ENCODE measurements at regions not wholly inside any gene's neighbourhood (a gene's known extent, or its start where the extent isn't known, plus 50 kb on each side); places are given as distances from the start of the nearest gene placed in this dataset.

DNA sequence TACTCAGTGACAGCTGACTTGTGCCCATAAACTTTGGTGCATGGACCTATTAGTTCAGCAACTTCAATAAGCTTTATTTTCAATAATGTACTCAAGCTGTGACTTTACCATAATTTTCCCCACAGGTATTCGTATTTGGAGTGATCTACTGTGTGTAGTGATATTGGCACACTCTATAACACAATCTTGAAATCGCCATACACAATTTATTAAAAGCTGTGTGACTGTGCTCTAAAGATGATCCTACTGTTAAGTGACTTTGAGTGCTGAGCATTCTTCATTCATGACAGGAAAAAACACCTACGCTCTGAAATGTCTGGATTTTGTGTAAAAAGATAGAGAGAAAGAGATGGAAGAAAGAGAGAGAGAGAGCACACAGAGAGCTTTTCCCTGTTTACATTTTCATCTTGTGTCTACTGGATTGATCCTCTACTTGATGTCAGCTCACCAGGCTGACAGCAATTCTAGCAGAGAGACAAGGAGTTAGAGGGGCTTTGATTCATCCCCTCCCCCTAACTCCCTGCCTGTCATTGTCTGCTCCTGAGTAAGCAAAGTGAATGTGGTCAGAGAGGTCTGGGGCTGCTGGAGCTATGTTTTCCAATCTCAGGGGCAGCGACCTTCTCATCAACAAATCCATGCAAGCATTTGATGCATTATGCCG is 538.7 kb upstream of the POU3F2 start:
- no peaks in the 10 kb centered on the region for H3K4me1 ChIP-seq (ENCODE audit: low read depth)
- ATAC-seq, result no peak
- H3K9me3 ChIP-seq, result no peaks in the 10 kb centered on the region
- TF ChIP-seq, protein P1, sequence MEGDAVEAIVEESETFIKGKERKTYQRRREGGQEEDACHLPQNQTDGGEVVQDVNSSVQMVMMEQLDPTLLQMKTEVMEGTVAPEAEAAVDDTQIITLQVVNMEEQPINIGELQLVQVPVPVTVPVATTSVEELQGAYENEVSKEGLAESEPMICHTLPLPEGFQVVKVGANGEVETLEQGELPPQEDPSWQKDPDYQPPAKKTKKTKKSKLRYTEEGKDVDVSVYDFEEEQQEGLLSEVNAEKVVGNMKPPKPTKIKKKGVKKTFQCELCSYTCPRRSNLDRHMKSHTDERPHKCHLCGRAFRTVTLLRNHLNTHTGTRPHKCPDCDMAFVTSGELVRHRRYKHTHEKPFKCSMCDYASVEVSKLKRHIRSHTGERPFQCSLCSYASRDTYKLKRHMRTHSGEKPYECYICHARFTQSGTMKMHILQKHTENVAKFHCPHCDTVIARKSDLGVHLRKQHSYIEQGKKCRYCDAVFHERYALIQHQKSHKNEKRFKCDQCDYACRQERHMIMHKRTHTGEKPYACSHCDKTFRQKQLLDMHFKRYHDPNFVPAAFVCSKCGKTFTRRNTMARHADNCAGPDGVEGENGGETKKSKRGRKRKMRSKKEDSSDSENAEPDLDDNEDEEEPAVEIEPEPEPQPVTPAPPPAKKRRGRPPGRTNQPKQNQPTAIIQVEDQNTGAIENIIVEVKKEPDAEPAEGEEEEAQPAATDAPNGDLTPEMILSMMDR (IDR thresholded peaks at IDR 0.05), result no peak
- no peak for DNase-seq
- H3K4me3 ChIP-seq, result no peak overlapping the region
- intact Hi-C loops (cut with DNase I, micrococcal nuclease), result no loop called here
- no peaks in the 10 kb centered on the region for H3K36me3 ChIP-seq (ENCODE audit: low read depth)

- TF ChIP-seq, protein P1 (IDR thresholded peaks at IDR 0.05), result no peak
- ATAC-seq, result no peak
- Histone ChIP-seq H3K4me1 (ENCODE audit: low read depth) (no peaks in the 10 kb centered on the region), H3K9me3 (no peaks in the 10 kb centered on the region), H3K4me3 (no peak overlapping the region), H3K36me3 (ENCODE audit: low read depth) (no peaks in the 10 kb centered on the region)
- DNase-seq, result no peak
- intact Hi-C loops (cut with DNase I, micrococcal nuclease), result no loop called here
Measured at GRCh38 chr6:98308564-98308963, 525.8 kb upstream of the POU3F2 start.

DNA sequence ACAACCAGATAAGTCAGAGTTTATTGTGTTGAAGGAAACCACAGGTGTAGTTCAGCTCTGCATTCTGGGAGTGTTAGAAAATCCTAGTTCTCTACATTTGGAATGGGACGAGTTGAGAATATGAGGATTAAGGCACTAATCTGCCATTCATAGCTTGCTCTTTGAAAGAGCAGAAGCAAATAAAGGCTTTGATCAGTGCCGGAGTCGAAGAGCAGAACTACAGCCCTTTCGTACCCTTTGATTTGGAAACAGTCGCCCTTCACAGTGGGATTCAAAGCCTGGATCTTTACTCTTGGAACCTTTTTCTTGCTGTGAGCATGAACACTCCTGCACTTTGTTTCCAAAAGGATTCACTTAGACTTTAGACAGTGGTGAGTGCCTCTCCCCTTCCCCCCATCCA is 523.9 kb upstream of the POU3F2 start:
- Histone ChIP-seq H3K9me3 (no peaks in the 10 kb centered on the region), H3K4me1 (ENCODE audit: low read depth) (no peaks in the 10 kb centered on the region), H3K36me3 (ENCODE audit: low read depth) (no peaks in the 10 kb centered on the region), H3K4me3 (no peak overlapping the region)
- ATAC-seq (no peak), DNase-seq (no peak)
- TF ChIP-seq, protein P1 (IDR thresholded peaks at IDR 0.05), result no peak
- intact Hi-C loops (cut with DNase I, micrococcal nuclease), result no loop called here

DNA sequence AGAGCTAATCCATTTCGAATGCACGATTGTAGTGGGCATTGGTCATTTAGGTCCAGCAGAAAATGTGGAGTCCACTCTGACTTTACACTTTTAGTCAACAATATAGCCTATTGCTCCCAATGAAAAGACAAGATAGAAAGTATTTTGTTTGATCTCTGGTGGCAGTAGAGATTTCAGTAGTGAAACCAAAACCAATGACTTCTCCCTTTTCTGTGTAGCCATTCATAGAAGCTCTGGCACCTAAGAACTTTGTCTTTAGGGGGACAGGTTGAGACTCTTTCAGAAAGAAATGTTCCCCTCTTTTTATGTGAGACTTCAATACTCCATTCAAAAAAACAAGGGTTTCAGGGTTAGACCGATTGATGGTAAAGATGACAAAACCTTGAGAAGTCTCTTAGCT is 510.8 kb upstream of the POU3F2 start:
- TF ChIP-seq, protein P1 (IDR thresholded peaks at IDR 0.05), result no peak
- intact Hi-C loops (cut with DNase I, micrococcal nuclease), result no loop called here
- H3K9me3 ChIP-seq, result no peaks in the 10 kb centered on the region

GRCh38 chr6:98324446-98324845 is 509.9 kb upstream of the POU3F2 start:
- TF ChIP-seq, protein P1 (IDR thresholded peaks at IDR 0.05), result no peak
- intact Hi-C loops (cut with DNase I, micrococcal nuclease), result no loop called here
- H3K36me3 ChIP-seq (ENCODE audit: low read depth), result no peaks in the 10 kb centered on the region
- ATAC-seq (no peak), DNase-seq (no peak)
- no peaks in the 10 kb centered on the region for H3K9me3 ChIP-seq
- H3K4me1 ChIP-seq (ENCODE audit: low read depth), result no peaks in the 10 kb centered on the region
- no peak overlapping the region for H3K4me3 ChIP-seq

More for the DNA sequence above, 510.8 kb upstream of the POU3F2 start:
- no peaks in the 10 kb centered on the region for H3K36me3 ChIP-seq (ENCODE audit: low read depth)
- ATAC-seq, result no peak
- no peak overlapping the region for H3K4me3 ChIP-seq
- no peak for DNase-seq
- no peaks in the 10 kb centered on the region for H3K4me1 ChIP-seq (ENCODE audit: low read depth)

DNA sequence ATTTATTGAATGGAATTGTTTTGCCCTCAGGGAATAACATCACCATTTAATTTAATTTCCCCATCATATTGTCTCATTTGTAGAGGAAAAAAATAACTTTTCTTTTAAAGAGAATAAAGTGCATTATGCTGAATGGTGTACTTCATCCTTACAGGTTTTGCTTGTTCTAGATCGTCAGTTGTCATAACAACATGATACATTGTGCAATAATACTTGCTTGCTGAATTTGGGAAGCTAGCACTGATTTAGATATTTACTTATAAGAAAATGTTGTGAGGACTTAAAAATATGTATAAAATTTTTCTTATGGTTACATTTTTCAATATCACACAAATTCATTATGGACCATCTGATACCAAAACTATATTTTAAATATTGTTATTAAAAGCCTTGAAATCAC is 509.0 kb upstream of the POU3F2 start:
- Histone ChIP-seq H3K4me3 (no peak overlapping the region), H3K36me3 (ENCODE audit: low read depth) (no peaks in the 10 kb centered on the region), H3K9me3 (no peaks in the 10 kb centered on the region), H3K4me1 (ENCODE audit: low read depth) (no peaks in the 10 kb centered on the region)
- TF ChIP-seq, protein P1 (IDR thresholded peaks at IDR 0.05), result no peak
- ATAC-seq (no peak), DNase-seq (no peak)
- intact Hi-C loops (cut with DNase I, micrococcal nuclease), result no loop called here
